ENCODE measurements at regions not wholly inside any gene's neighbourhood (a gene's known extent, or its start where the extent isn't known, plus 50 kb on each side); places are given as distances from the start of the nearest gene placed in this dataset.
A peak's percentile ranks its signal among the peaks of the same experiment; 100 is the strongest.

DNA sequence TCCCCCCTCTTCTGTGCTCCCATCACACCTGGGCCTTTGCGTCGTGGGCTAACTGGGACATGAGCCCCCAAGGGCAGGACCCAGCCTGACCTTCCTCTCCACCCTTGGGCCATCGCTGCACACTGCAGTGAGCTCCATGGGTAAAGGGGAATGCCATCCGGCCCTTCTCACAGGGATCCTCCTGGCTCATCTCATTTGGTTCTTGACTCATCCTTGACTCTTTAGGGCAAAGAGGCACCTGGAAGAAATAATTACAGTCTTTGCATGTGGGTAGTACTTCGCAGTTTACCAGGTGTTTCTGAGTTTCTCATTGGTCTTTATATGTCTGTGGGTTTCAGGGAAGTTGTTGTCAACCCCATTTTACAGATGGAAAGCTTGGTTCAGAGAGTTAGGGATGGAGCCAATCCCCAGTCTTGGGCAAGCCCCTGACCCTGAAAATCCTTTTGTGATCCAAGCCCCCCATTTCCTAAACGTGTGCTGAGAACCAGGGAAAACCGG lies 59.3 kb upstream of the ID3 start:
- peaks cover 4% of the 10 kb centered on the region for H3K9me1 ChIP-seq (ENCODE audit: insufficient read depth, low read length)
- H2AFZ ChIP-seq (replicated peaks; ENCODE audit: low read length, poor library complexity): no peak overlapping the region
- no peak overlapping the region for H2AK9ac ChIP-seq (replicated peaks; ENCODE audit: low read depth, low read length, poor library complexity)
- in situ Hi-C loops (cut with MboI; ENCODE audit: low sequenced_read_pairs): no loop called here
- H3K23ac ChIP-seq (ENCODE audit: low read depth, low read length): no peak overlapping the region
- TF ChIP-seq RAD21 (IDR thresholded peaks at IDR 0.05; ENCODE audit: low read length) (no peak), FOS (IDR thresholded peaks at IDR 0.05; ENCODE audit: low read depth, low read length) (no peak), CEBPB (IDR thresholded peaks at IDR 0.05; ENCODE audit: low read depth, low read length) (no peak), BHLHE40 (IDR thresholded peaks at IDR 0.05; ENCODE audit: low read depth, low read length) (no peak), NFE2L2 (IDR thresholded peaks at IDR 0.05; ENCODE audit: low read depth, low read length) (no peak), MAFK (IDR thresholded peaks at IDR 0.05; ENCODE audit: low read depth, low read length) (no peak), ELK1 (IDR thresholded peaks at IDR 0.05; ENCODE audit: borderline replicate concordance, low read depth, low read length) (no peak), RFX5 (IDR thresholded peaks at IDR 0.05; ENCODE audit: low read depth, low read length) (no peak), SMC3 (IDR thresholded peaks at IDR 0.05; ENCODE audit: low read depth, low read length) (no peak), MAZ (IDR thresholded peaks at IDR 0.05; ENCODE audit: borderline replicate concordance, low read depth, low read length) (no peak), POLR2A (IDR thresholded peaks at IDR 0.05; ENCODE audit: low read depth, low read length) (no peak), USF2 (IDR thresholded peaks at IDR 0.05; ENCODE audit: low read depth, low read length) (no peak), CTCF (conservative IDR thresholded peaks at IDR 0.05; ENCODE audit: low read depth, low read length) (no peak), RCOR1 (IDR thresholded peaks at IDR 0.05; ENCODE audit: insufficient replicate concordance, low read length) (no peak), CHD1 (IDR thresholded peaks at IDR 0.05; ENCODE audit: low read depth, low read length) (no peak), MXI1 (IDR thresholded peaks at IDR 0.05; ENCODE audit: borderline replicate concordance, low read depth, low read length) (no peak)
- H3K4me2 ChIP-seq (ENCODE audit: low read depth, low read length): no peak overlapping the region
- no peaks in the 10 kb centered on the region for H3K79me1 ChIP-seq (ENCODE audit: low read depth in 1 of 2, low read length in 2 of 2)
- H2AK5ac ChIP-seq (ENCODE audit: low read depth, low read length): peak overlapping the region; percentile 25; the same call in 1 of the 2 replicates
- no peaks in the 10 kb centered on the region for H3K4me1 ChIP-seq (ENCODE audit: control insufficient read depth, insufficient read depth, low read length)
- WGBS, 2 experiments (ENCODE audit: extremely low coverage in 2 of 2, insufficient read length in 1 of 2): no CpG with 5 or more reads among the region's 7 CpGs
- no peaks in the 10 kb centered on the region; the same call in none of the 2 replicates for H4K20me1 ChIP-seq (ENCODE audit: insufficient read depth, low read length)
- no peak overlapping the region for H4K5ac ChIP-seq (ENCODE audit: low read depth, low read length)
- no peak overlapping the region for H4K8ac ChIP-seq (ENCODE audit: low read depth in 2 of 2, low read length in 2 of 2)
- H3K18ac ChIP-seq (ENCODE audit: low read depth, low read length): no peak overlapping the region
- H3K9me3 ChIP-seq (ENCODE audit: control insufficient read depth, insufficient read depth, low read length): no peaks in the 10 kb centered on the region
- CTCF ChIA-PET: no interaction called here
- DNase-seq (no peak), ATAC-seq (ENCODE audit: low read depth) (no peak)
- no peak overlapping the region for H3K4ac ChIP-seq (ENCODE audit: low read depth, low read length)
- H3K27me3 ChIP-seq (ENCODE audit: control insufficient read depth, insufficient read depth, low read length): peaks cover 35% of the 10 kb centered on the region
- no peak overlapping the region for H3K27ac ChIP-seq (ENCODE audit: insufficient read depth, low read length)
- no peak overlapping the region for H3K4me3 ChIP-seq (ENCODE audit: insufficient read depth, low read depth, low read length)
- no peaks in the 10 kb centered on the region for H3K36me3 ChIP-seq (ENCODE audit: control insufficient read depth, insufficient read depth, low read length)
- intact Hi-C loops (cut with micrococcal nuclease): no loop called here
- no peak overlapping the region for H3K14ac ChIP-seq (replicated peaks; ENCODE audit: low read depth, low read length)
- POLR2A ChIA-PET (ENCODE audit: unreplicated experiment): no interaction called here
- H3K9ac ChIP-seq (ENCODE audit: low read depth, low read length): no peak overlapping the region
- H2BK120ac ChIP-seq (ENCODE audit: low read depth, low read length): no peak overlapping the region
- no peak overlapping the region; the same call in 2 of the 3 replicates for H2BK15ac ChIP-seq (ENCODE audit: low read depth, low read length)
- dilution Hi-C loops (cut with HindIII; ENCODE audit: low sequenced_read_pairs, unreplicated experiment): no loop called here
- no peak overlapping the region for H2BK20ac ChIP-seq (ENCODE audit: low read depth, low read length)
- no peak overlapping the region for H2BK5ac ChIP-seq (ENCODE audit: low read depth, low read length, poor library complexity, severe bottlenecking)
- no TSS peak for BruUV-seq (replicated peaks)
- no peak overlapping the region for H4K91ac ChIP-seq (ENCODE audit: insufficient read depth, low read depth, low read length)
- H3K56ac ChIP-seq (ENCODE audit: extremely low read depth, insufficient read depth, low read length): no peak overlapping the region
